ENCODE measurements at regions not wholly inside any gene's neighbourhood (a gene's known extent, or its start where the extent isn't known, plus 50 kb on each side); places are given as distances from the start of the nearest gene placed in this dataset.

DNA sequence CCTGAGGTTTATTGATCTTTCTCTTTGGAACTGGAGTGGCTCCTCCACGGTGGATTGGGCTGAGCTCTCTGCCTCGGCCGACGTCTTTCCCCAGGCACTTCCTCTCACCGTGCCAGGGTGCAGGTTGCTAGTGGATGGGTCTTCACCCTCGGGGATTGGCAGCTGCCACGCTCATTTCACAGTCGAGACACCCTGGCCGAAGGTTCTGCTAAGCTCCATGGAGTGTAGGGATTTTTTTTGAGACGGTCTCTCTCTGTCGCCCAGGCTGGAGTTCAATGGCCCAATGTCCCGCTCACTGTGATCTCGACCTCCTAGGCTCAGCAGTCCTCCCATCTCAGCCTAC lies 280.8 kb downstream of the SEC14L1 start:
- DNase-seq, result no peak

DNA sequence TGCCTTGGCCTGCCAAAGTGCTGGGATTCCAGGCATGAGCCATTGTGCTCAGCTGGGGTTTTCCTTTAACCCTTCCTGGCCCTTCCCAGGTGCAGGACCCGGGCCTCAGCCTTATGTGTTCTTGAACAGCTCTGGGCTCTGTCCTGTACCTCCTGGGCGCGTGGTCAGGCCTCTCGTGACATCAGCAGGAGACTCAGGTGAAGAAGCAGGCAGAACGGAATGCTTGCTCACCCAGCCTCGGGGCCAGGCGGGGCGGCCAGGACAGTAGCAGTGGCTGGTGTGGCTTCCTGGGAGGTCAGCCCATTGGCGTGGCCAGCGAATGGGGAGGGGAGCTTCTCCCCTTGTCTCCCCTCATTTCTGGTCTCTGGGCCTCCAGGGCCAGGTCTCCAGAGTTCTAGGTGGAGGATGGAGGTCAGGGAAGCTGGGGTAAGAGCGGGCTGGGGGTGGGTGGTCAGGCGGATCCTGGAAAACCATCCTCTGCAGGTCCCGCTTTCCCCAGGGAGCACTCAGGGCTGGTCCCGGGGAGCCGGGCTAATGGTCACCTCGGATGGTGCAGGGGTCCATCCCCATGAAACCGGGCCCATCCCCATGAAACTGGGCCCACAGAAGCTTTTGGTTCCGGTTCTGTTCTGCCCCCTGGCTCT lies 281.5 kb downstream of the SEC14L1 start:
- no peak for DNase-seq

DNA sequence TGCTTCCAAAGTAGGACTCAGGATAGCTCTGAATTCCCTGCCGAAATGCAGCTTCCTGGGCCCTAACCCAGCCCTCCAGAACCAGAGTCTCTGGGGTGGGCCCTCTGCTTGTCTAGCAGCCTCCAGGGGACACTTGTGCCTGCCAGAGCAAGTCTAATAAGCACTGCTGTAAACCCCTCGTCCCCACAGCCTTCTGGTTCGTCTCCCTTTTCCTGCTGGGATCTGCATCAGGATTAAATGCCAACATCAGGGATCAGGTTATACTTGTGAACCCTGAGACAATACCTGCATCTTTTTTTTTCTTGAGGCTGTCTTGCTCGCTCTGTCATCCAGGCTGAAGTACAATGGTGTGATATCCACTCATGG lies 282.0 kb downstream of the SEC14L1 start:
- DNase-seq, result no peak

DNA sequence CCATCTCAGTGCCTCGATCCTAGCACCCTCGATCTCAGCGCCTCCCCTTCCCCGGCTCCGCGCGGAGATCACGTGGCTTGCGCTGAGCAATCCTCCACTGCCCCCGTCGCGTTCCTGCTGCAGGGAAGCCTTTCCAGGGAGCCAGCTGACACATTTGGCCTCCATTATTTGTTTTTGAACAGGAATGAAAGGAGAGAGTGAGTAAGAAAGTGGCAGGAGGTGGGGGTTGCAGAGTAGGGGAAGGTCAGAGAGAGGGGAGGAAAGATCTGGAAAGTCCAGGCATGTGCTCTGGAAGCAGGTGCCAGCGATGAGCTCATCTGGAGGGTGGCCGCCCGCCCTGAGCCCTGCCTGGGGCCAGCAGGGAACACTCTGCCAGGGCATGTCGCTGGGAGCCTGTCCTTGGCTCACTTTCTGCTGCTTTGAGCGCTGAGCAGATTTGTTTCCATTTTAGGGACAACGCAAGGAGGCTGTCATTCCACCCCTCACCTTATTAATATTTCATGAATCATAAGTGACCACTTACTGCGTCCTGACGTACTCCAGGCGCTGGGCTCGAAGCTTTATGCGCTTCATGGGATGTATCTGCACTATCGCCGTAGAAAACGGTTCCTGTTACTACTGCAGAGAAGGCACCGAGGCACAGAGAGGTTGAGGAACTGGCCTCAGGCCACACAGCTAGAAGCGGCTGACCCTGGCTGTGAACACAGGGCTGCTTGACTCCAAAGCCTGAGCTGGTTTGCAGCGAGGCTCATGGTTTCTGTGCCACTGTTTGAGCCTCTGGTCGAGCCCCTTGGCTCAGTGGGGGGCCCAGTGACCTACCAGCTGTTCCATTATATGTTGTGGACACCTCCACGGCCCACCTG lies 283.1 kb downstream of the SEC14L1 start:
- DNase-seq, result no peak

DNA sequence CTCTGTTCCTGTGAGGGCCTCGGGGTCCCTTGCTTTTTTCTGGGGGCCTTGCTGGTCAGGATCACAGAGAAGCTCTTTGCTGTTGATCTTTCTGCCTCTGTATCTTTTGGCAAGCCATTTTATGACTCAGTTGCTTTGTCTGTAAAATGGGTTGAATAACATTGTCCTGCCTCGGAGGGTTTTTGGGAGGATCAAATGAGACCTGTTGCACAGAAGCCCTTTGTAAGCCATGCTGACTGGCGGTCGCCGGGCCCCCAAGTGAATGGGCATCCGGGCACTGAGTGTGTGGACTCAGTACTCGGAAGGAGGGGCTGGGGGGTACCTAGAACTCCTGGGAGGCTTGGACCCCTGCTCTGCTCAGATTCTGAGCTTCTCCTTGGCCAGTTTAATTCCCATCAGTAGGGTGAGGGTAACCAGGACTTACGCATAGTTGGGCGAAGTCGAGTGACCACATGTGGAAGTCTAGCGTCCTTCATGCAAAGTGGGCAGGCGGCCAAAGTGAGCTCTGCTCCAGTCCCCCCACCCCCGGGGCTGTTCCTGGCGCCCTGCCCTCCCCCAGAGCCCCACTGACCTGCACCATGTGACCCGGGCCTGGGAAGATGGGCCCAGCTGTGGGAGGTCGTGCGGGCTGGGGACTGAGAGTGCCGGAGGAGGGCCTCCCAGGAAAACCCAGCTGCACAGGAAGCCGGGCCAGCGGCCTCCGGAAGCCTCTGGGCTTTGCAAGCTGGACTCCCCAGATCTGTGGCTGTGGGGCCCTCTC lies 284.0 kb downstream of the SEC14L1 start:
- no peak for DNase-seq

DNA sequence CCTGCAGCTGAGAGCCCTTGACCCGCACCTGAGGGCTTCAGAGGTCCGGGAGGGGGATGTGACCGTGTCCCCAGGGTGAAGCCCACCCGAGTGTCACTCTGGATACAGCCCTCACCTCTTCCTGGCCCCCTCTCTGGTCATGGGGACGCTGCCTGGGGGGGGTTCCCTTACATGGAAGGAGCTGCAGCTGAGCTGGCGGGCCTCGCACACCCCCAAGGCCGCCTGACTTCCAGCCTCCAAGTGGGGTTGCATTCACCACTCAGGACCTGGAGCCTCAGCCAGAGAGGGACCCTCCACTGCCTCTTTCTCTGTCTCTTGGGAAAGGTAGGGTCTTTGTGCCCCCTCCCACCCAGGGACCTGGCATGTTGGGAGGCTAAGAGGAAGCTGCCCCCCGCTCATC lies 284.6 kb downstream of the SEC14L1 start:
- no peak for DNase-seq

DNA sequence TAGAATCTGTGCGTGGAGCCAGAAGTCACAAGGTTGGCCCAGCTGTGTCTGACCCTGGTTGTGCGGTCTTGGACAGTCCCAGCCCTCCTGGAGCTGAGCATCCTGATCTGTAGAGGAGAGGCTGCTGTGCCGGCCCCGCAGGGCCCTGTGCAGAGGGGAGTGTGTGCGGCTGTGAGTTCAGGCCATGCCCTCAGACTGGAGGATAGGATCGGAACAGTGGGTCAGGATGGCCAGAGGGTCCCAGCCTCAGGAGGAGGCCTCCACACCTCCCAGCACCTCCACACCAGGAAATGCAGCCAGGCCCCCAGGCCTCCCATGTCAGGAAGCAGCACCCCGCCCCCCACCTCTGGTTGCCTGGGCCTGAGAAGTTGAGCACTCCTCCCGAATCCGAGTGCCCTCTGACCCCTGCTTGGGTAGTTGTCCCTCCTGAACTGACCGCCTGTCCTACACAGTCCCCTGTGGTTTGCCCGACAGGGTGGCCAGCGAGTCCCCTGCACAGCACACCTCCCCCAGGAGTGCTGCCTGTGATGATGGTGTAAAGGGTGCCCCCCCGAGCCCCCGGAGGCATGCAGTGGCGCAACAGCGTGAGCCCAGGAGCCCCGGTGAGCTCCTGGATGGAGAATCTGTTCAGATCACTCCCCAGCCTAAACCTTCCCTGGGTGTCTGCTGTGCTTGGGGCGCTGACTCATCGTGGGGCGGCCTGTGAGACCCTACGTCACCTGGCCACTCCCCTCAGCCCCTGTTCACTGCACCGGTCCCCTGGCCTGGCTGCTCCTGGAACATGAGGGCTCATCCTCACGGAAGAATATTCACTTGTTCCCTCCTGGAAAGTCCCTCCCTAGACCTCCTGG lies 285.2 kb downstream of the SEC14L1 start:
- no peak for DNase-seq

DNA sequence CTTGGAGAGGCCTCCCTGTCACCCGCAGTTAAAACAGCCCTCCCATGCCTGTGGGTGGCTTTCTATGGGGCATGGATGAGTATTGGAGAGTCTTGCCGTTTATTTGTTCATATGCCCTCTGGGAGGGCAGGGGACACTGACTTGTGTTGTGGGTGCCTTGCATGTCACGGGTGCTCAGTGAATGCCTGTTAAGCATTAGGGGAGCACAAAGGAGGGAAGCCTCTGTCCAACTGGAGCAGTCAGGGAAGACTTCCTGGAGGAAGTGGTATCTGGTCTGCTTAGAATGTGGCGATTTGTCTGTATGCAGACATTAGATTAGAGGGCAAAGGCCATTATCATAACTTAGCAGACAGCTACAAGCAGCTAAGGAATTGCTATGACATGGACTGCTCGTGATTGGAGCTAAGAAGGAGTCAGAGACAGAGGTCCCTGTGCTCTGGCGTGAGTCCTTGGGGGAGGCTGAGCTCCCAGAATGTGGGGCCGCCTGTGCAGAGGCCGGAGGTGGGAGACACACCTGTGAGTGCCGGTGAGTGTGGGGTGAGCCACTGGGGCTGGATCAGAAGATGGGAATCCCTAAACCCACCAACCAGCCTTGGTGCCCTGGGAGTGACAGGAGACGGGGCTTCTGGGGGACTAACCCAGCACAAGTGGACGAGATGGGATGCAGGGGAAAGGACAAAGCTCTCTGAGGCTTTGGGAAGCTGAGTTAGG lies 286.1 kb downstream of the SEC14L1 start:
- DNase-seq, result no peak

DNA sequence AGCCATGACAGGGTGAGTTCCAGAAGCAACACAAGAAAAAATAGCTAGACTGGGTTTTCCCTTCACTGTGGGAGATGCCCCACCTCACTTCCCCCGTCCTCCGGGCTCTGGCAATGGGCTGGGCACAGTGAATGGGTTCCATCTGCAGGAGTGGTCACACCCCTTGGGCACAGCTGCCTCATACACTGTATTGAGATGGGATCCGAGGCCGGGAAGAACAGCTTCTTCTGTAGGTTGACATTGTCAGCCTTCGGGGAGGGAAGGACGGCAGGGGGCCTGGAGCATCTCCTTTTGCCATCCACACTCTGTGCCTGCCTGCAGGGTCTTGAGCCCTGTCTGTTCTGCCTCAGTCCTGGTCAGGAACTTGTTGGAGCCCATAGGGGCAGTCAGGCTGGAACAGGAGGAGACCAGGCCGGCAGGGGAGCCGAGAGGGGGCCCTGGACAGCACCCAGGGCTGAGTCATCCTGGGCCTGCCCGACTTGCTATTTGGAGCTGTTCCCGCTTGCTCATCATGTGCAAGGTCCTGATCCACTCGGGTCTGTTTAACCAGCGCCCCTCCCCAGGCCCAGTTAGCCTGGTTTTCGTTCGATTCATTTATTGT lies 286.7 kb downstream of the SEC14L1 start:
- no peak for DNase-seq

DNA sequence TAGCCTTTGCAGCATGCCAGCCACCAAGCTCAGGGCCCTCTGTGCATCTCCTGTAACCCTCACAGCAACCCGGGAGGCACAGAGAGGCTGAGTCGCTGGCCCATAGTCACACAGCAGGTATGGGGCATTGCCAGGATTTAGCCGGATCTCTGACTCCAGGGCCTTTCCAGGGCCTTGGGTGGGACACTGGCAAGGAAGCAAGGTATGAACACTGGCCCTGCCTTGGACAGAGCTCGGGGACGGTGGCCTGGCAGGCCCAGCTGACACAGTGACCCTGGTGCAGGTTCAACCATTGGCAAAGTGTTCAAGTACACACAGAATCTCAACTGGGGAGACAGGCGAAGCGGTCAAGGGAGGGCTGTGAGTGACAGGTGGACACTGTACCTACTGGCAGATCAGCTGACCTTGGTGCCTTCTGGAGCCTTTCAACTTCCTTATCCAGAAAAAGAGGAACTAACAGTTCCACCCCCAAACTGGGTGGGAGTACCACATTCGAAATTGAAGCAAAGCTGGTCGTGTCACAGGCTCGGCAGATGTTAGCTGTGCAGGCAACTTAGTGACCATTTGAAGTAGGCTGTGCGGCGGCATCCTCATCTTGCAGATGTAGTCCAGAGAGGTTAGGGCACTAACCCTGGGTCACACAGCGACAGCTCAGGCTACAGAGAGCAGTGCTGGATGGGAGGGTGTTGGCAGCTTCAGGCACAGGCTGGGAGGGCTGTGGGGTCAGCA lies 287.4 kb downstream of the SEC14L1 start:
- DNase-seq, result no peak

DNA sequence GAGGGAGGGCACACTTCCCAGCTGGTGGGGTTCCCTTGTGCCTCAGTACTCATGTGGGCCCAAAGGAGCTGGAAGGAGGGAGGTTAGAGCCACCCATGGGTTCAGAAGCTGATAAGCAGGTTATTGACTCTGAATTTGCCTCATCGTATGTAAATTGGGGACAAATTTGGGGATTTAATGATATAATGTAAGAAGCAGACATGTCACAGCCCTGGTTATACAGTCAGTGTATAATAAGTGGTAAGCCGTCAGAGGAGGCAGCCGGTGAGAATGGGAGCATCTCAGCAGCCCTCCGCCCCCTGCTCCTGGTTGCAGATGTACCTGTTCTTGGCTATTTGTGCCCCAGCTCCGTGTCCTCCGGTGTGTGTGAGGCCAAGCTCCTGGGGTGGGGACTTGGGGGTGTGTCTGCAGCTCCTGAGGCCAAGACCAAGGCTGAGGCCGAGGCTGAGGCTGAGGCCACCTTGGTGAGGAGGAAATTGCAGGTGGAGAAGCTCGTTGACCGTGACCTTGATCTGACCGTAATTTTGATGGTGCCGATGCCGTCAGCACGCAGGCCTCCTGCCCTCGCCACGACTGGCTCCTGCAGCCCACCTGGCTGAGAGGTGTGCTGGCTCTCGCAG lies 288.1 kb downstream of the SEC14L1 start:
- DNase-seq, result no peak

DNA sequence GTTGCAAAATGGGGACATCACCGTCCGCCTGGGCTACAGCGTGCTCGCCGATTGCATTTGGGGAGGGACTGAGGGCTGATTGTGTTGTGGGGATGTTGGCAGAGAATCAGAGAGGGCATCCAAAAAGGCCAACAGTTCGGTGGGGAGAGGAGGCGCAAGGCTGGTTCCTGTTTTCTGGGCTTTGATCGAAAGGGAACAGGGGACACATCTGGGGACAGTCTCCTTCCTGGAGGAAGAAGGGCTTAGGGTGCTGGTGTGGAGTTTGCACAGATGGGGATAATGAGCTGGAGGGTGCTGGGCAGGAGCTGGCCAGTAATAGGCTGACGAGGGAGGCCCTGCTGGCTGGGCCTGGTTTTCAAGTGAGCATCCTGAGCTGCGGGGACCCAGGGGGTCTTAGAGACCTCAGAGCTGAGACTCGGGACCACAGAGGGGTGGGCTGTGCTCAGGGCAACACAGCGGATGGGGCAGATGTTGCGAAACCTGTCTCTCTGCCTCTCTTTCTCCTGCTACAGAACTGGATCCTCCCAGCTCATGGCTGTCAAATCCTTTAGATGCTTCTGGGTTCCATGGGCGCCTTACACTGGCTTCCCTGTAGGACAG lies 288.7 kb downstream of the SEC14L1 start:
- DNase-seq, result no peak

DNA sequence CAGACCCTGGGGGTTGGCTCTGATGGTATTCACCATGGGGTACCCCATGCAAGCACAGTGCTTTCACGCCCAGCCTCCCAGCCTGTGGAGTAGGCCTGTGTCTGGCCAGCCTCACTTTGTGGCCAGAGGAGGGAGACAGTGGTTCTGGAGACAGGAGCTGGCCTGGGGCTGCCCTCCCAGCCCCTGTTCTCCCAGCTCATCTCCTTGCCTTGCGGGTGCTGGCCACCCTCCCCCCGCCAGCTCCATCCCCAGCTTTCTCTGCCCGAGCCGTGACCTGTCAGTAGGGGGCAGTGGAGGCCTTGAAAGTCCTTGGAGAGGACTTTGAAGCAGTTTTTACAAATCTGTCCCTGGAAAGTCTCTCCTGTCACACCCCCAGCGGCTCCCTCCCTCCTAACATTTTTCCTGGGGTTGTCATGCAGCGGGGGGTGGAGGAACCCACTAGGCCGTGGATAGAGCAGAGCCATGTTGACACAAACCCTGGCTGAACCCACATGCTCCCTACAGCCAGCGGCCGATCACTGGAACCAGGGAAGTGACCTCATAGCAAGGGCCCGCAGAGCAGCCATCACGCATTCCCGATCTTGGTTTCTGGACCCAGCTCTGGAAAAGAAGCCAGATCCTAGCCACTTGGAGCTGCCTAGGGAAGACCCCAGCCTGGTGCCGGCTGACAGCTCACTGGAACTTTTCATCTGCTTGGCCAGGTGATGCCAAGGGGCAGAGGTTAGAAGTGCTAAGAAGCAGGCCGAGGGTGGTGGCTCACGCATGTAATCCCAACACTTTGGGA lies 289.4 kb downstream of the SEC14L1 start:
- DNase-seq, result peak; percentile 81

DNA sequence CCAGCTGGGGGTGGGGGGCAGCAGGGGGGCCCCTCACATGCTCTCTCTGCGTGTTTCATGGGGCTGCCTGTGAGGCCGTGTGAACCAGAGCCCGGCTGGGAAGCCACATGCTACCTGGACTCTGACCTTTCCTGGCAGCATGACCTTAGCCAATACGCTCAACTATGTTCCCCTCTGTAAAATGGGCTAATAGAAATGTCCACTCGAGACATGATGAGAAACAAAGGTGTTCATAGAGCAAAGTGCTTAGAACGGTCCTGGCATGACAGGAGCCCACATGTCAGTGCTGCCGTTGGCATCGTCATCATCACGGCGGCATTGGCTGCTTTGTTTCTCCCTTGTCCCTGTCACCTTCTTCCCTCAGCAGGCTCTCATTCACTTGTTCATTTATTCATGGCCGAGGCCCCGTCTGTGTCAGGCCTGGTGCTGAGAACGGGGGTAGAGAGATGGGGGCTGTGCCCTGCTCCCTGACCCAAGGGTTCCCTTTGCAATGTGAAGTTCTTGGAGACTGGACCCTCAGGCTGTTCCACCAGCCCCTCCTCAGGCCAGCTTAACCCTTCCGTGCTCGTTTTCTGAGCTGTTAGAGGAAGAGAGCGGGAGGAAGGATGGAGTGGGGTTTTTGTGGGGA lies 291.4 kb downstream of the SEC14L1 start:
- DNase-seq, result no peak

DNA sequence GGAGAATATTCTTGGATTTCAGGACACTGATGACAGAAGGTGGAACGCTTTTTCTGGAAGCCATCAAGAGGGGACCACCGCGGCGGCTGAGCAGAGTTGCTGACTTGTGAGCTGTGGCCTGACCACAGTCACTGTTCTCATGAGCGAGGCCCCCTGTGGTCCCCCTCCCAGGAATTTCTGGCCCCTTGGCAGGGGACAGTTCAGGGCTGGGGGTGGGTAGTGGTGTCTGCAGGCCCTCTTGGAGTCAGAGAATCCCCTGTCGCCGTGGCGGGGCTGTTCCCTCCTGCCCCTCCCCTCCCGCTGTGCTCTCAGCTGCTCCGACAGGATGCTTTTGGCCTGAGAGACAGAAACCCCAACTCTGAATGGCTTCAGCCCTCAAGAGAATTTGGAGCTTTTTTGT lies 292.0 kb downstream of the SEC14L1 start:
- DNase-seq, result no peak

DNA sequence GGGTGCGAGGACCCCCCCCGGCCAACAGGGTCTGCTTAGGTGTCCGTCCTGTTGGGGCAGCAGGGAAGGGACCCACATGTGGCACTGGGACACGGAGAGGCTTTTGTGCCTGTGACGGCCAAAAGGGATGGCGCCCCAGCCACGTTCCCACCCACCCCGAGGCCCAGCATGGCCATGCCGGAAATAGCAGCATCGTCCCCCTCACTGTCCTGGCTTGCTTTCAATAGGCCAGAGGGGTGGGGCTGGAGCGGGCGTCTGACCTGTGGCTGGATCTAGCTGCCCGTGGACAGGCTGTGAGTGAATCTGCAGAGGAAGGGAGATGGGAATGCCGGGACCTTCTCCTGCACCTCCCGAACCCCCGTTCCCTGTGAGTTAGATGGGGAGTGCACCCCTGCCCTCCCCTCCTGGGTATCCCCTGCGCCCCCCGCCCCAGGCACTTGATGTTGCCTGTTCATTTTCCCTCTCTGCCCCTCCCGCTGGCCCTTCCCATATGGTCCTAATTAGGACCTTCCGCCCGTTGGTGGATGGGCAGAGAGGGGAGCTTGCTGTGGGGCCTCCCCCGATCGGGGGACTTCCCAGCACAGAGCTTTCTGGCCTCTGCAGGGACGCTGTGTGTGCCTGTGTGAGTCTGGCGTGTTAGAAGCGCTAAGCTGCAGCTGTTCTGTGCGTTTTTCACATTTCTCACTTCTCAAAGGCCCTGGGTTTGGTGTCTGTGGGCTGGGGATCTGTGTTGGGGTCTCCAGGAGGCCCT lies 292.8 kb downstream of the SEC14L1 start:
- peak; percentile 48 for DNase-seq

DNA sequence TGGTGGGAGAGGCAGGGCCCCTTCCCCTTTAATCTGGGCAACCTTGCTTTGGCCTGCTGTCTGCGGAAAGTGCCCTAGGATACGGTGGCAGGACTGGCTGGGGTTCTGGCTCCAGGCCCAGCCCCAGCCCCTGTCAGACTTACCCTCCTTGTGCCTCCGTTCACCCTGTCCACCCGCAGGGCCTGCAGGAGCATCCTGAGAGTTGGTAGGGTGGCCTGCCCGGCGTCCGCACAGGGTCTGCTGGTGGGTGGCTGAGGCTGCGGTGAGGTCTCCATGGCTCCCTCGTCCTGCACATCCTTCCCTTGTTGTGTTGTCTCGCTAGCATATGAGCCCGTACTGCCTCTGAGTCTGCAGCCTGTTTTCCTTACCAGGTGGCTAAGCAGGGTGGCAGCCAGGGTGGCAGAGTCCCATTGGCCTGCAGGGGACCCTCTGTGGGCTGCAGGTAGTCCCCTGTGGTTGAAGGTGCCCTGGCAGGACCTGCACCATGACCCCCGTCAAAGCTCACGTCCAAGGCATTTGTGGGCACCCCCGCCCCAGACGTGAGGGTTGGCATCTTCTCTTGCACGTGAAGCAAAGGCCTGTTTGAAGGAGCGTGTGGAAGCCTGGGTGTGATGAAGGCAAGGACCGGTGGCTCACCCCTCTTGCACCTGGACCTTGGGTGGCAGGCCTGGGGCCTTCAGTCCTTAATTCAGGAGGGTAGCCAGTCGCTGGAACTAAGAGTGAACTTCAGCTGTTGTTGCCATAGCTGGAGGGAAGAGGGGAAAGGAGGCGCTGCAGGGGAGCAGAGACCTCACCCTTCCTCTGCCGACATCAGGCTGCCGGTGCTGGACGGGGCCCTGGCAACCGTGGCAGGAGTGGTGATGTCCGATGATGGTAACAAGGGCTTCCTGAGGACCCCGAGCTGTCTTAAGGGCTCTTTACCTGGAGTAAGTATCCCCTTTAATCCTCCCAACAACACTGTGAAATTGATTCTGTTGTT lies 293.7 kb downstream of the SEC14L1 start:
- no peak for DNase-seq
